ENCODE measurements at regions not wholly inside any gene's neighbourhood (a gene's known extent, or its start where the extent isn't known, plus 50 kb on each side); places are given as distances from the start of the nearest gene placed in this dataset.

- CTCF ChIA-PET, result interaction anchor here (0.6 to 3.0 kb wide), 3 partner anchors 8 to 91 kb away, joined by 3 to 16 read pairs (median 15); partner anchors contain the start of gene CCBE1
- Histone ChIP-seq H3K4me1 (ENCODE audit: control insufficient read depth, extremely low read depth, insufficient read depth, low read length) (no peaks in the 10 kb centered on the region), H3K36me3 (ENCODE audit: control insufficient read depth in 2 of 2, extremely low read depth in 1 of 2, insufficient read depth in 2 of 2, low read length in 2 of 2) (no peaks in the 10 kb centered on the region), H4K20me1 (replicated peaks; ENCODE audit: control insufficient read depth, extremely low read depth, insufficient read depth, low read length) (no peaks in the 10 kb centered on the region), H3K9me3 (replicated peaks; ENCODE audit: control insufficient read depth, insufficient read depth, low read length) (no peaks in the 10 kb centered on the region), H3K4me3 (replicated peaks in 1 of 3; ENCODE audit: insufficient read depth in 1 of 3, low read depth in 1 of 3, low read length in 3 of 3) (no peak overlapping the region), H3K4me2 (ENCODE audit: insufficient read depth, low read length) (no peak overlapping the region), H3K27ac (ENCODE audit: insufficient read depth, low read depth, low read length) (no peak overlapping the region), H3K79me2 (ENCODE audit: control insufficient read depth, insufficient read depth, low read length) (no peaks in the 10 kb centered on the region), H2AFZ (ENCODE audit: low read depth, low read length) (no peak overlapping the region), H3K9me1 (replicated peaks; ENCODE audit: control insufficient read depth, extremely low read depth, insufficient read depth, low read length) (no peaks in the 10 kb centered on the region), H3K27me3 (ENCODE audit: control insufficient read depth in 2 of 2, insufficient read depth in 2 of 2, low read length in 2 of 2) (no peaks in the 10 kb centered on the region), H3K9ac (replicated peaks; ENCODE audit: extremely low read depth, insufficient read depth, low read length) (no peak overlapping the region)
- TF ChIP-seq GATA2 (IDR thresholded peaks at IDR 0.05; ENCODE audit: insufficient read depth, insufficient read length, low read depth, low read length) (no peak), EZH2 (IDR thresholded peaks at IDR 0.05; ENCODE audit: borderline replicate concordance, low read depth, low read length, severe bottlenecking) (no peak), POLR2A (IDR thresholded peaks at IDR 0.05; ENCODE audit: low read depth, low read length) (no peak), FOS (IDR thresholded peaks at IDR 0.05; ENCODE audit: borderline replicate concordance, insufficient read depth, low read length) (no peak), JUN (IDR thresholded peaks at IDR 0.05; ENCODE audit: borderline replicate concordance, insufficient read depth, insufficient read length, low read depth) (no peak), POLR2AphosphoS5 (IDR thresholded peaks at IDR 0.05; ENCODE audit: insufficient read depth, low read depth, low read length) (no peak), MAX (IDR thresholded peaks at IDR 0.05; ENCODE audit: insufficient read depth, insufficient read length) (no peak), MYC (IDR thresholded peaks at IDR 0.05; ENCODE audit: low read depth, low read length) (no peak), CTCF (IDR thresholded peaks at IDR 0.05; ENCODE audit: extremely low read depth in 1 of 2, insufficient read depth in 1 of 2, low read depth in 1 of 2, low read length in 2 of 2) (no peak)
- intact Hi-C loops (cut with micrococcal nuclease) (no loop called here), dilution Hi-C loops (cut with MboI; ENCODE audit: extremely low pct_ligation_motif_present, low sequenced_read_pairs) (no loop called here)
- no peak for FAIRE-seq
- BruUV-seq (replicated peaks), result no TSS peak
- DNase-seq (ENCODE audit: low read depth, low spot score), result no peak
- POLR2A ChIA-PET, result no interaction called here
These were observed 91.0 kb upstream of the CCBE1 start for GRCh38 chr18:59787998-59788790.
